Dermis blood vessel endothelial cell (primary cell): ENCODE measurements at regions not wholly inside any gene's neighbourhood (a gene's known extent, or its start where the extent isn't known, plus 50 kb on each side); places are given as distances from the start of the nearest gene placed in this dataset.
A peak's percentile ranks its signal among the peaks of the same experiment; 100 is the strongest.

Experiments used
- DNase-seq: peaks from one replicate; pipeline ENCODE4 v3.0.0; 2010

DNA sequence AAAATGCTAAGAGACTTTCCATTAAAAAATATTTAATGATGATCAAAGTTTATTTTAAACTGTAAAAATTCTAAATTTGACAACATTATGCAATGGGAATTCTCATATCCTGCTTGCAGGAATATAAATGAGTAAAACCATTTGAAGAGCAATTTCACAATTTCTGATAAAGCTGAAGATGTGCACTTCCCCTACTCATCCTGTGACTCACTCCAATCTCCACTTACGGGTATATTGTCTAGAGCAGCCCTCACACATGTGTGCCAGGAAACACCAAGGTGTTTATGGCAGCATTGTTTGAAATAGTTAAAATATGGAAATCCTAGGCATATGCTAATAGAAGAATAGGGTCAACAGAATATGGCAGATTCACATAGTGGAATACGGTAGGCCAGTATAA, 158.4 kb downstream of the PDHA2 start:
- no peak for DNase-seq

DNA sequence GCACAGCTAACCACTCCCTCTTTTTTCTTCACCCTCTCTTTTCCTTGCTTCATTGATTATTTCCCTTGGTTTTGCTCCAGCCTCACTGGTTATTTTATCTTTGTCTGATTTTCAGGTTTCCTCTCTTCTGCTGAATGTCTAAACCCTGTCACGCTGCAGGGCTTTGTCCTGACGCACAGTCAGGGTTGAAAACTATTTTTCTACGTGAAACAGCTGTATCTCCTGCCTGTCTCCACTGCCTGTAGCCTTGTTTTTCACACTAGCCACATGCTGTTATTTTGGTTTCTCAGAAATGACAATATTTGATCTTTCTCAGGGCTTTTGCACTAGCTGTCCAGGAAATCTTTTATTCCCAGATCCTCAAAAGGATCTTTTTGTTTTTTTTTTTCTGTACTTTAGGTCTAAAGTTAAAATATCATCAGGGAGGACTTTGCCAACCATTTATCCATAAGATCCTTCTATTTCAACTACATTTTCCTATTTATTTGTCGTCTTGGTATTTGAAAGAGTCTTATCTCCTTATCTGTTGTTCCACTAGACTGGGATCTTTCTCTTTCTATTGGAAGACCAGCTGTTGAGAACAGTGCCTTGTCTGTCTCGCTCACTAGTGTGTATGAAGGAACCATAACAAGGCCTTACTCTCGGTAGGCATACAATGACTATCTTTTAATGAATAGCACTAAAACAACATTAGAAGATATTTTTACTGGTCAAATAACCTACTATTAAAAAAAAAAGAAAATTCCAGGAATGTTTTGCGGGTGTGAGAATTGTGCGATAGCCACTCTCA, 164.3 kb downstream of the PDHA2 start:
- DNase-seq: no peak

DNA sequence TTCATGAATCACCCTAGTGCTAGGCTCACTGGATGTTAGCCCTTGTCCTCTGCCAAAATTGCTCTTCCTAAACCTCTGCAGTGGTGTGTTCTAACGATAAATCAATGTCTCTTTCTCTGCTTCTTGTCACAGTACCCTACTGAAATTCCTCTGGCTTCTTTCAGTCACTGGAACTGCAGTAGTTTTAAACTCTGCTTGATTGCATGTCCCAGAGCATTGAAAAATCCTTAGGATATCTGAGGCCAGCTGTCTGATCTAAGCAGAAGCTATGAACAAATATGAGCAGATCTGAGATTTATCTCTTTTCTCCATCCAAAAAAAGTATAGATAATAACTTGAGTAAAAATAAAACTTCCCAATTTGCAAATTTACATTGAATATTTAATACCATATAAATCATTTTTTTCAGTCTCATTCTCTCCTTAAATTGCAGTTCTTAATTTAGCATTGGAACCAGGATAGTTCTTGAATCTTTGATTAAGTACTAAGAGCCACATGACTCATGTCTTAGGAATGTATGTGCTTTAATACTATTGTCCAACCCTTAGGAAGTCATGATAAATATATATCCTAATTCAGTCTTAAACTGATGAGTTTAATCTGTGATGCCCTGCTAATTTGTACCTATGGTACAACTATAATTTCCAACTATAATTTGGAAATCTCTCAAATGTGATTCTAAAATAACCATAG, 169.7 kb downstream of the PDHA2 start:
- no peak for DNase-seq

DNA sequence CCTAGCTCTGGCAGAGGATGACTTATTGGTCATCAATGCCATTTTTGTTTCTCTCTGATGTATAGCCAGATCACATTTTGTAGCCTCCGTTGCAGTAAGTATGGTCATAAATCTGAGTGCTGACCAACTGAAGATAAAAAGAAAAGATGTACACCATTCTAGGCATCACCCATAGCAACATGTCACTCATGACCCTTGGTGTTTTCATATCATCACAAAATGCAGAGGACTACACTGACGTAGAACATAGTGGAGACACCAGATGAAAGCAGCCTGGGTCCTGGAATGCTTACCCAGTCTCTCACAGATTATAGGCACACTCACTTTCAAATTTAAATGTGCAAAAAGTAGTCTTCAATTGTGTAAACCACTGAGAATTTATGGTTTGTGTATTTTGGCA, 172.8 kb downstream of the PDHA2 start:
- no peak for DNase-seq

- no peak for DNase-seq
Measured at GRCh38 chr4:96016634-96017299, 176.9 kb downstream of the PDHA2 start.

DNA sequence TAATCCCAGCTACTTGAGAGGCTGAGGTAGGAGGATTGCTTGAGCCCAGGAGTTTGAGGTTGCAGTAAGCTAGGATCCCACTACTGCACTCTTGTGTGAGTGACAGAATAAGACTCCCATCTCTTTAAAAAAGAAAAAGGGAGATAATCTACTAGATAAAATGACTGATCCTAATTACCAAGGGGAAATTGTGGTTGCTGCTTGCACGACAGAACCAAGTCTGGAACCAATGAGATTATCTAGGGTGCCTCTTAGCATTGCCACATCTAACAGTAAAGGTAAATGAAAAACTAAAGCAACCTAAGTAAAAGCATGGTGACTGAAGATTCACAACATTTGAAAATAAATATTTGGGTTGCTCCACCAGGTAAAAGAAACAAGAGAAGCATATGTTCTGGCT, 185.1 kb downstream of the PDHA2 start:
- DNase-seq: no peak

- peak; percentile 12 for DNase-seq
Measured at GRCh38 chr4:96035727-96036126, 195.8 kb downstream of the PDHA2 start.

DNA sequence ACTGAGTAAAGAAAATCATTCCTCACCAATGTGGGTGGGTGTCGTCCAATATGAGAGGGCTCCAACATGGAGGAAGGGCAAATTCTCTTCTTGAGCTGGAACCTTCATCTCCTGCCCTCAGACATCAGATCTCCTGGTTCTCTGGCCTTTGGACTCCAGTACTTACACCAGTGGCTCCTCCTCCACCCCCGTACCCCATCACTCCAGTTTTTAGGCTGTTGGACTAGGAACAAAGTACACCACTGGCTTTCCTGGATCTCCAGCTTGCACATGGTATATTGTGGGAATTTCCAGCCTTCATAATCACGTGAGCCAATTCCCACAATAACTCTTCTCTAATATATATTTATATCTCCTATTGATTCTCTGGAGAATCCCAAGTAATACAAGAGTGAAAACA, 196.9 kb downstream of the PDHA2 start:
- DNase-seq: no peak

- no peak for DNase-seq
Measured at GRCh38 chr4:96037705-96038104, 197.8 kb downstream of the PDHA2 start.

DNA sequence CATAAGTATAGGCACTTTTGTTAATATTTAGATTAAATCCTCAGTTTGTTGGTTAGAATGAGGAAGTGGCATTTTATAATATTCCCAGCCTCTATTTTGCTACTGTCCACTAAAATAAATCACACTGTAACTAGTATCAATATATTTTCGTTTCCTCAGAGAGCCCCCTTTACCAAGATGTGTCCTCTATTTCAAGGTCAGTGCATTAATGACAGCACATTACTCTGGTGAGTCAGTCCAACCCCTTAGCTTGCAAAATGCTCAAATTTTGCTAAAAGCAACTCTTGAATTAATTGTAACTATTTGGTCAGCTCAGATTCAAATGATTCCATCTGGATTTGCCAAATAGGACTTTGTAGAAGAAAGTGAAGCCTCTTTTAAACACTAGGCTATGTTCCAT, 199.3 kb downstream of the PDHA2 start:
- no peak for DNase-seq

DNA sequence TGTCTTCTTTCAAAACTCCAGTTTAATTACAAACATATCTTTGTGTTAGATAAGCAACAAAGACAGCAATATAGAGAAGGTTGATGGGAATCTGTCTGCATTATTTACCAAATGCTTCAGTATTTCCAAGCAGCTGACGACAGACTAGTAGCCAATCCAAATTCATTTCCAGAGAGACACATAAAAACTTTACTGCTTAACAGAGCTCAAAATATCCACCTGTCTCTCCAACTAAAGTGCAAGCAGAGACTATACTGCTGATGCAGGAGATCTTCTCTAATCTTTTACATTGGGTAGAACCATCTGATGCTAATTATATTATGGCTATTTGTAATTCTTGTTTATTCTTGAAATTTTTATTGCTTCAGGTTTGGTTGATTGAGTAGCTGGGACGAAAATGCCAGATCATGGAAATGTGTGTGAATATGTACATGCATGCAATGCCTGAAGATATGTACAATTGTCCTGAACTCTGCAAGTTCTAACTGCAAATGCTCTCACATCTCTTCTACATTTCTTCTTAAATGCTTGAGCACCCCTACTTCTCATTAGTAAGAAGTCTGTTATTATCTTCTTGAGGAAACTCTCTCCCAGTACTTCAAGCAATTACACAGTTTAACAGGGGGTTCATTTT, 200.0 kb downstream of the PDHA2 start:
- DNase-seq: no peak

GRCh38 chr4:96044971-96045370, 205.1 kb downstream of the PDHA2 start:
- DNase-seq: no peak

DNA sequence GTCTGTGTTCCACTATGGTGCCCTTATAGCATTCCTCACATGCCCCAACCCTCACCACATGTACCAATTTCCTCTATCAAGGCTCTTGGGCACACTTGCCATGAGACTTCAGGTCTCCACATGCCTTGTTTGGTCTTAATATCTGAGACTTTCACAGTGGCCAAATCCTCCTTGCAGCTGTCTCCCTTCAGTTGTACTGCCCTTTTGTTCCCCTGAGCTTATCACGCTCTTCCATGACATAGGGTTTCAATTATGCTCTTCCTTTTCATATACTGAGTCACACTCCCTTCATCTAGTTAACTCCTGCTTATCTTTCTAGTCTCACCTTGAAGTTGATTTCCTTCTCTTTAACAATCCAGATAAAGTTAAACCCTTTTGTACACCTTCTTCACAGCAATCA, 212.9 kb downstream of the PDHA2 start:
- DNase-seq: no peak

GRCh38 chr4:96056346-96056934, 216.5 kb downstream of the PDHA2 start:
- no peak for DNase-seq

GRCh38 chr4:96063639-96064038, 223.7 kb downstream of the PDHA2 start:
- DNase-seq: no peak

DNA sequence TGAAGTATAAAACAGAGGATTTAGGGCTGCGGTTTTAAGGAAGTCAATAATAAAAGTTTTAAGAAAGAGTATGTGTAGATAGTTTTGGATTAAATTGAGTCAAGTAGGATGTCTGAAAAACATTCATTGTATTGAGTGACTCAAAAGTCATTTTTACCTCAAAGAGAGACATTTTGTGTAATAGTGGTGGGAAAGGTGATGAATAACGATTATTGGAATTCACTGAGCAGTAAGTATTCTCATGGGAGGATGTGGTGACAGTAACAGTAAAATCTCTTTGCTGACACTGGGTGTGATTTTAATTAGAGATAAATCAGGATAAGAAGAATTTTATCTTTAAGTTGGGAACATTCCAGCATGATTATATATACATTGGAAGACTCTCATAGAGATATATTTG, 233.6 kb downstream of the PDHA2 start:
- DNase-seq: no peak

- no peak for DNase-seq
Measured at GRCh38 chr4:96092151-96092705, 252.3 kb downstream of the PDHA2 start.

DNA sequence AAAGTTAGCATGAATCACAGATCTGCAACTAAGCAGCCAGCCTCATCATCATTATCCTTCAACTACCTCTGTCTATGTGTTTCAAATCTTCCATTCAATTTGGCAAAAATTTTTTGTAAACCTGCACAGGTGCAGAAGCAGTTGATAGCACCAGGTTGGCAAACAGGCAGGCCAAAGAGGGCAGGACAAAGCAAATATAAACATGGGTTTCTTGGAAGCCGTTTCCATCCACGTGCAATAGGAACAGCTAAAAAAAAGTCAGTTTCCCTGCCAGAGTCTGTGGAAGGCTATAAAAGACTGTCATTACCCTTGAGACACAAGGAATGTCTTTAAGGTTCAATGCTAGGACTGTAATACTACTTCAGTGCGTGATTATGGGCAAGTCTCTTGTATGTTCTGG, 253.2 kb downstream of the PDHA2 start:
- no peak for DNase-seq

GRCh38 chr4:96093563-96093962, 253.7 kb downstream of the PDHA2 start:
- DNase-seq: no peak

GRCh38 chr4:96094183-96094582, 254.3 kb downstream of the PDHA2 start:
- DNase-seq: no peak

GRCh38 chr4:96097040-96097607, 257.2 kb downstream of the PDHA2 start:
- no peak for DNase-seq

DNA sequence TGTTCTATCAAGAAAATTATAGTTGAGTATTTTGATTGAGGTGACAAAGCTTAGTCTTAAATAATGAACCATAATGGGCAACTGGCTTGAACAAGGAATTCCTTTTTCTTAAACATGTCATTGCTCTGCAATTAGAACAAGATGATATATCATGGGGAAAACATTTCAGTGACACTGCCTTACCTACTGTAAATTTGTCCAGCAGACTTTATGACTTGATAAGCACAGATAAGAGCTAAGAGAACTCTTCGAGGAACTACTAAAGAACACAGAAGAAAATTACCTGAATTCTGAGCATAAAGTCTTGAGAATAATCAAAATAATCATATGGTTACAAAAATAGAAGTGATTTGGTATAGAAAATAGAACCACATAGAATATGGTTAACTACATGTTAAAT, 257.8 kb downstream of the PDHA2 start:
- DNase-seq: no peak
